HK-2 (cell line): ENCODE measurements at regions not wholly inside any gene's neighbourhood (a gene's known extent, or its start where the extent isn't known, plus 50 kb on each side); places are given as distances from the start of the nearest gene placed in this dataset.

Experiments used
- DNase-seq: peaks from one replicate; pipeline ENCODE4 v3.0.0-alpha.2; 2018; ENCODE audit not compliant: unreplicated experiment

- no peak for DNase-seq
Observed at GRCh38 chr6:90729057-90729456, 142.2 kb upstream of the MAP3K7 start.

DNA sequence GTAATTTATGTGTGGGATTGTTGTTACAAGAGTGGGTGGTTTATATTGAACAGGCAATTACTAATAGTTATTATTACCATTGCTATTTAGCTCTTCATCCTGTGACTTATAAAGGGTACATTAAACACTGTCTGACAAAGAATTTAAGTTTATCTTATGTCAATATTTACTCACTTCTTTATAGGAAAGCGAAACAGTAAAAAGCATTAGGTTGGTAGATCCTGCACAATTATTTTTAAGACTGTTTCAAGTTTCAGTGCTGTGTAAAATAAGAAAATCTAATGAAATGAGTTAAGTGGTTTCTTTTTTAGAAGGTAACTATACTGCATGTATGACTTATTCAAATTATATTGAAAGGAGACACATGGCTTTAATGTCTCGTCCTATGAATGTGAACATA, 135.8 kb upstream of the MAP3K7 start:
- DNase-seq: no peak

- DNase-seq: no peak
Observed at GRCh38 chr6:90720404-90720803, 133.5 kb upstream of the MAP3K7 start.

DNA sequence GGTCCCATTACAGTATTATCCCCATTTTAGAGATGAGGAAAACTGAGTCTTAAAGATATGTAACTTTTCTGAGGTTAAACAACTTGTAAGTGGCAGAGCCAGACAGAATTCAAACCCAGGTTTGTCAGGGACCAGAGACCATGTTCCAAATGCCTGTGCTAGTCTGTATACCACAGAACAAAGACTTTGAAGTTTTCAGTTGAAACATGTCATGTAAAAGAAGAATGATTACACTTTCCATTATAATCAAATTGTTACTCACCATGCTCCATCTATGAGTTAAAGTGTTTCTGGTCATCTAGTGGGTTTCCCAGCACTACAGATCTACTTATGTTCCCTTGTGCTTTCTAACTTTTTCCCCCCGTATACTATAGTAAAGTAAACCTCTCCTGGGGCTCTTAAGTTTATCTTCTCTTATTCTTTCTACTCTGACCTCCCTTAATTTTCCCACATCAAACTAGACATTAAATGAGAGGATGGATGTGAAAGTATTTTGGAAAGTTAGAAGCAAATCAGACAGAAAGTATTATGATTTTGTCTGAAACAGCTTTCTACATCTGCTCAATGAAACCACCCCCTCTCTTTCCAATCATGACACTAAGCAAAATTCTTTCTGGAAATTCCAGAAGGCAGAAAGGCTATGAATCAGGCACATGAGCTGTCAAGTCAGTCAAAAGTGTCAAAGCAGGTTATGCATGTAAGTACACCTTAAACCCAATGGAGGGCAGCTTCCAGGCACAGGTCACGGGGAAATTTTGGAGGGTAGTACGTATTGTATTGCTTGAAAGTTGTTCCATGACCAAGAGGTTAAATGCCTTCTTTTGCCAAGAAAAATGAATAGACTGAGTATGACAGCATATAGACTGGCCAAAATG, 132.7 kb upstream of the MAP3K7 start:
- no peak for DNase-seq

DNA sequence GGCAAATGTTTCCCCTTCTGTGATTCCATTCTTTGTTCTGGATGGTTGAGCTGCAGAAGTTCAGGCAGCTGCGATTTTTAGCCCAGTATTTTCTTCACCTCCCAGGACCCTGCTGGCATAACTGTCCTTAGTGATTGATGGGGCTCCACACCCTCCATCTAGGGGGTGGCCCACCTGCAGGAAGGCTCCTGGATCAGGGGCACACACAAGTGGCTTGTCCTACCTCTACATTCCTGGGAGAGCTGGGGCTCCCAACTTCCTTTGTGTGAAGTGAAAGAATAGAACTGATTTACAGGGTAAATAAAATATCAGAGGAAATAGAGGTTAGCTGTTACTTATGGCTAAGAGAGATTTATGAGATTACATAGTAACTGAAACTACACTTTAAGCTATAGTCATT, 129.5 kb upstream of the MAP3K7 start:
- DNase-seq: no peak

DNA sequence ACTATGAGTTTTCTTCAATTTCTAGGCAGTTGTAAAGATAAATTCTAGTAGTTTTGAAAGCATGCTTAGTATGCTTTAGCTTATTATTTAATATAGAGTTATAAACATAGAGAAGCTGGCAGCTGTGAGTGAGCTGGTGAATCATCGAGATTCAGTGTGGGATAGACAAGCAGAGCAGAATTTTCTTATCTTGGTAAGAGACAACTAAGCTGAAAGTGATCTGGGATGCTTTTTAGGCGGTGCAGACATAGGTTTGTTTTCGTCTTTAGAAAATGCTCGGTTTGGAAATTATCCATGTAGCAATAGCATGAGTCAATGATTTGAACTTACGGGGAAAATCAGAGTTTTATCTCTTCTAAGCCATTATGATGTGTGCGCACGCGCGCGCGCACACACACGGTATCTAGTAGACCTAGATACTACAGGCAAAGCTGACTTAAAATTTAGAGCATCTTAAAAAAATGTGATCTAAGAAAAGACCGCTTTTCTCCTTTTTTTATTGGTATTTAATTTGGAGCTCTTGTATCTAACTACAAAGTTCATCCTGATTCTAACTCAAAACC, 128.3 kb upstream of the MAP3K7 start:
- no peak for DNase-seq

DNA sequence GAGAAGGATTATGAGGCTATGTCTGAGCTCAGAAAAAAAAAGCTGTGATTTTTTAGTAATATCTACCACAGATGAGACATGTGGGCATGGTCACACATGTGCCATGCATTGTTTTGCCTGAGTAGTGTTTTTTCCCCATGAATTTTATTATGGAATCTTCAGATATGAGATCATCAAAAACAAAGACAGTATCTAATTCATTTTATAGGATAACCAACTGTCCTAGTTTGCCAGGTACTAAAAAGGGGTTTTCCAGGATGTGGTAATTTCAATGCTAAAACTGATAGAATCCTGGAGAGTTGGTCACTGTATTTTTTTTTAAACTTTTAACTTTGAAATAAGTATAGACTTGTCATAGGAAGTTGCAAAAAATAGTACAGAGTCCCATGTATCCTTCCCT, 127.4 kb upstream of the MAP3K7 start:
- no peak for DNase-seq

DNA sequence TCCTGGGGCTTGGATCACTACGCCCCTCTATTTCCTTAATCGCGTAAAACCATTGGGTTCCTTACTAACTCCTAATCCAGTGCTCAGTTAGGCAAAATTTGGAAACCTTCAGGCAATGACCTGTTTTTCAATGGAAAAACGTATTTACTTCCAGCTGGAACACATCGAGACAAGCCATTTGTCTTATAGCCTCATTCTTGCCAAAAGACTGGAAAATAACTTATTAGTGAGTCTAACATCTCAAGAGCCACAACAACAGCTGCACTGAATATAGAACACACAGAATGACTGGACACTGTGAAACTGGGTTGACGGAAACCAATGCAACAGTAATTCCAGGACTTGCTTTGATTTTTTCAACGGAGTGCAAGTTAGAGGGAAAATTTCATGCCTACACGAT, 125.2 kb upstream of the MAP3K7 start:
- no peak for DNase-seq

GRCh38 chr6:90709431-90709996, 122.6 kb upstream of the MAP3K7 start:
- no peak for DNase-seq

DNA sequence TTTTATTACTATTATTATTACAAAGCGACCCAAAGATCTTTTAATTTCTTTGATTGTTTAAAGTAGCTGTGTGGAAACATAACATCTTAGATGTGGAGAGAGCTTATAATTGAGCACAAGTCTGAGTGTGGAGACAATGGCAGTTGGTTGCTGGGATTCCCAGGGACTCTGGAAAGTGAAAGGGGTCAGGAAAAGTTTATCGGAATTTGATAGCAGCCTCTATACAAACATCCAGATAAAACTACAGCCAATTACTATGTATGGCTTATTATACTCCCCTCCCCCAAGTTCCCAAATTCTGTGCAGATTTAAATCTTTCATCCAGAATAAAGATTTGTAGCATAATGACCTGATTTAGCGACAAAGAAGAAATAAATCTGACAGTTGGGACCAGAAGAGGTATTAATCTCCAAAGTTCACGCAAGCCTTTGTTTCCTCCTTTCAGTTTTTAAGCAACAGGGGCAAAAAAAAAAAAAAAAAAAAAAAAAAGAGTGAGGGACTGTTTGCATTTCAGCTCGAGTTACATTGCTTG, 121.4 kb upstream of the MAP3K7 start:
- no peak for DNase-seq

- DNase-seq: no peak
Observed at GRCh38 chr6:90707246-90707645, 120.4 kb upstream of the MAP3K7 start.

DNA sequence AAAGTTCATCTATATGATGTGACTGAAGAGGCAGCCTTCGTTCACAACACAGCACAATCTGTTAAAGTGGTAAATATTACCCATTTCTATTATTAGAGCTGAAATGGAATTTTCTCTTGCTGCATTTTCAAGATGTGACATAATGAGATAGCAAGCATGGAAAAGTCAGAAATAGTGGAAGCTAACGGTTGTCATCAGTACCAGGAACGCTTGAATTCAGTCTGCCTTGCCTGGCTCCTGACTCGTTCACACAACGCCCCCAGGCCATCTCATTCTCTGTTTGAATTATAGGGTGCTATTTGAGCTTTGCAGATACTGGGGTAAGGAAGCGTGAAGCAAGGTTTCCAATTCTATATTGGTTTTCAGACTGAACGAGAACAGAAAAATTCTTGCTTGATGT, 116.5 kb upstream of the MAP3K7 start:
- DNase-seq: no peak

GRCh38 chr6:90701926-90702325, 115.1 kb upstream of the MAP3K7 start:
- DNase-seq: no peak

GRCh38 chr6:90701146-90701781, 114.4 kb upstream of the MAP3K7 start:
- DNase-seq: no peak

GRCh38 chr6:90695316-90695715, 108.4 kb upstream of the MAP3K7 start:
- DNase-seq: no peak

DNA sequence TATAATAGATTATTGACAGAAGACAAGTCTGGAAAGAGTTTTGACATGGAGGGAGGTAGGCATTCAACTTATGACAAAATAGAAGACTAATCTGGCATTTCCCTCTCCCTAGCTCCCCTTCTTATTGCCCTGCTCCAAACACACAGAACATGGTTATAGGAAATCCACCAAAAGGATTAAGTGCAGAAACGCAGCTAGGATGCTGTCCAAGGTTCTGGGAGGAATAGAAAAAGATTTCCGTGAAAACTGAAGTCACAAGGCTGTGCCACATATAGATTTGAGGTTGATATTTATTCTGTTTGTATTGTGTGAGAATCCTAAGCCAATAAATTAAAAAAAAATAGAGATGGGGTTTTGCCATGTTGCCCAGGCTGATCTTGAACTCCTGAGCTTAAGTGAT, 107.9 kb upstream of the MAP3K7 start:
- DNase-seq: no peak

DNA sequence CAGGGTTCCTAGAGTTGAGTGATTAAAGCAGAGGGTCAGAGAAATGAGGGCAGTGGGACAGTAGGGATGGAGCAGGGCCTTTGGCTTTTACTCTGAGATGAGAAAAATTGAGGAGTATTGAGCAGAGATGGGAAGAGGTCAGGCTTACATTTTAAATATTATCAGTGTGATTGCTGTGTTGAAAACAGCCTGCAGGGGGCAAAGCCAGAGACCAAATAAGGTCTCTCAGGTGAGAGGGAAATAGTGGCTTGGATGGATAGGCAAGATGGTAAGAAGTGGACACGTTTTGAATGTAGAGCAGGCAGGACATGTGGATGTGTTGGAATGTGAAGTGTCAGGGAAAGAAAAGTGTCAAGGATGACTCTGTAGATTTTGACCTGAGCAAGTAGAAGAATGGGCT, 105.0 kb upstream of the MAP3K7 start:
- DNase-seq: no peak

- DNase-seq: no peak
Observed at GRCh38 chr6:90689172-90689571, 102.3 kb upstream of the MAP3K7 start.

DNA sequence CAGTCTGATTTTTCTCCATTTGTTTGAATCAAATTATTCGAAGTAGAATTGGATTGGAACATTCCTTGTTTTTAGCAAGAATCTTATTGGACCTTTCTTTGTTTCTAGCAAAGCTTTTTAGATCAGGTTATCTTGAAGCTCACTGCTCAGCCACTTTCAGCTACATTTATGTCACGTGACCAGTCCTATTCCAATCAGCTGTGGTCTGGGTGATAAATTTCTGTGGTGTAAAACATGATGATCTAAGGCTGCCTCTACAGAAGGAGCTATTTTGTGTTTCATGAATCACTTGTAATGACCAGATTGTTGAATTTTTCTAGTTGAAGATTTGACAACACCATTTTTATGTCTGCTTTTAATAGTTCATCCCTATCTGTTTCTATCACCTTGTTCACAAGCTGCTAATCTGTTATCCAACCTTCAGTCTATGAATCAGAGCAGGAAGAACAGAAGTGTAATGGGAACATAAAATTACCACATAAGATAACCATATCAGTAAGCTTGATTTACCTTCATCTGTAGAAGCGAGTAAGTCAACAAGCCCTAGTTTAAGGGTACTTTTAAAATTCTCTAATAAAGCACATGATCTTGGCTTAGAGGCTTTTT, 101.0 kb upstream of the MAP3K7 start:
- DNase-seq: no peak

DNA sequence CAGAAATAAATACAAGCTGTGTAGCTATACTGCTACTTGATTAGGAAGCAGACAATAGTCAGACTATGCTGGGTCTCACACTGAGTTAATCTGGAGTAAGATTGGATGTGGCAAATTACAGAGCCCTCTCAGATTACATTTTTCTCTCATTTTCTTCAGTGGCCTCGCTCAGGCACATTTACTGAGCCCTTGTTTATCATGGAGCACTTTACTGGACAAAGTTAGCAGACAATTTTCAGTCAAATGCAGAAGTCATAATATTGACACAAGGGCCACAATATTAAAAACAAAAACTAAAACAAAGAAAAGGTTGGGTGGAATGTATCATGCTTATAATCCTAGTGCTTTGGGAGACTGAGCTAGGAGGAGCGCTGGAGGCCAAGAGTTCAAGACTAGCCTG, 95.0 kb upstream of the MAP3K7 start:
- no peak for DNase-seq

DNA sequence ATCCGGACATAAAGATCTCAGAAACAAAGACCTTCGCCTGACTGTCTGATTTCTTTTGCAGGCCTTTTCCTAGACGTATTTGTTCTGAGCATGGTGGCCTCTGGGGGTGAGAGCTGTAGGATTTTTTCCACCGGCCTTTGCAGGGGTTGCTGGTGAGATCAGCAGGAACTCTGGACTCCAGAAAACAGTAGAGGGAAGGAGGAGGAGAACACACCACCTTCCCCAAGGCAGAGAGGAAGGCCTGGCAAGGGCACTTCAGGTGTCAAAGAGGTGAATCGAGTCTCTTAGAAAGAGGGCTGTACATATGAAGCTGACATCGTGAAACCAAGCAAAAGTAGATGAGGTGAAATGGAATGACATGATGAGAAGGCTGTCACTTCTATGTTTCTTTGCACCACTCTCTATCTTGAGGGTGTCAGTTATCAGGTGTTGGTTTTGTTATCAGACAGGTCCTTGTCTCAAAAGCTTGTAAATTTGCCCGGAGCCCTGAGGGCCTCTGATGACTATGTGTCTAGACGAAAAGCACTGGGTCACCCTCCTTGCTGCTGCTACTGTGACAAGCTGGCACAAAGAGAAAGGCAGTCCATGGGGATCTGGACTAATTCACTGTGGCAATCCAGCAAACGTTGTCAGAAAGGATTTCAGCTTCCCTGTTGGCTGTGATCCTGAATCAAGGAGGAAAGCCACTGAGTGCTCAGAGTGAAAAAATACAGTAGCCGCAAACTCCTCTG, 91.3 kb upstream of the MAP3K7 start:
- no peak for DNase-seq
